ENCODE measurements at regions not wholly inside any gene's neighbourhood (a gene's known extent, or its start where the extent isn't known, plus 50 kb on each side); places are given as distances from the start of the nearest gene placed in this dataset.

DNA sequence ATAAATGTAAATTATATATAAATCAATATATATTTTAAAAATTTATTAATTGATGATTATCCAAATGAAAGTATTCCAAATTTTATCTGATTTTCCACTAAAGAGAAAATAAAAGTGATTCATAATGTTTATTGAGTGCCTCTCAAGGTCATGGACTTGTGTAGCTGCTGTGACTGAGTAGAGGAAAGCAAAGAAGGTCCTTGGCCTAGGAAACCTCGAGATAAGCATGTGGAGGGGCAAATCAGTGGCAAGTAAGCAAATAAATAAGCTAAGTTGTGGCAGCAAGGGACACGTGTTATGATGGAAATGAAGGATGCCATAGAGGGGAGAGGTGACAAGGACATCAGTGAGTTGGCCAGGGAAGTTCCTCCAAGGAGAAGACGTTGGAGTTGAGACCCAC, 866.1 kb upstream of the ID2 start:
- Histone ChIP-seq H3K27ac (no peak overlapping the region), H3K9me3 (replicated peaks in 1 of 11) (peaks cover 0 to 22% (median 4%) of the 10 kb centered on the region in 11 experiments; a peak in 5 of 22 replicates), H3K9ac (no peak overlapping the region), H3K36me3 (no peaks in the 10 kb centered on the region), H3K4me1 (no peaks in the 10 kb centered on the region), H3K4me2 (no peak overlapping the region), H4K20me1 (no peaks in the 10 kb centered on the region), H3K27me3 (no peaks in the 10 kb centered on the region), H3K4me3 (no peak overlapping the region)
- no peak for TF ChIP-seq Cebpa-rat (IDR thresholded peaks at IDR 0.05)

DNA sequence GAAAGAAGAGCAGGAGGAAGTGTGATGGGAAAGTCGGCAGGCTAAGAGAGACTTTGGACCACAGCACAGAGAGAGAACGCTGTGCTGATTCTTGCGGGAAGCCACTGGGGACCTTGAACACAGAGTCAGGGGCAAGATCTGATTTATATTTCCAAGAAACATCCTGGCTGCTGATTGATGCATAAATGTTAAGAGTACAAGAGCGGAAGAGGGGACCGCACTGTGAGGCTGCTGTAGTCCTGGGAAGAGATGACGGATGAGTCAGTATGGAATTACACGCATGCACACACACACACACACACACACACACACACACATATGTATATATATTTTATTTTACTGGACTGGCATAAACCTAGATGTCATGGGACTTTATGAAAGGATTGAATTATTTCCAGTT, 865.6 kb upstream of the ID2 start:
- Histone ChIP-seq H3K27me3 (no peaks in the 10 kb centered on the region), H3K4me2 (no peak overlapping the region), H3K4me1 (no peaks in the 10 kb centered on the region), H4K20me1 (no peaks in the 10 kb centered on the region), H3K9ac (no peak overlapping the region), H3K36me3 (no peaks in the 10 kb centered on the region), H3K9me3 (replicated peaks in 1 of 11) (peaks cover 0 to 22% (median 4%) of the 10 kb centered on the region in 11 experiments; a peak in 5 of 22 replicates), H3K27ac (no peak overlapping the region), H3K4me3 (no peak overlapping the region)
- TF ChIP-seq Cebpa-rat (IDR thresholded peaks at IDR 0.05): no peak

DNA sequence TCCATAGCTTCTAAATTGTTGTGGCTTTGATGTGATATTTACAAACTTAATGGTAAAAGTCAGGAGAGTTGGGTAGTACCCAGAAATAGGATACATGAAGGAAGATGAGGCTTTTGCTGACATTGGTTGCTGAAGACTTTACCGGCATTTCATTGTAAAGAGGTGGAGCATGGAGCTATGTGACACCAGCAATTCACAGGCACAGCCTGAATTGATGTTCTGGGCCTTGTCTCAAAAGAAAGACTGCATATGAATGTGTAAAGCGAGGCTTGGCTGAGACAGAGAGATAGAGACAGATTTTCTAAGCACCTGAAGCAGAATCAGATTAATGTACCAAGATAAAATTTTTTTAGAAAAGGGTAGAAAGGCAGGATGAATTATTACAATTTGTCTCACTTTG, 864.9 kb upstream of the ID2 start:
- no peak overlapping the region for H3K4me2 ChIP-seq
- peaks cover 0 to 22% (median 4%) of the 10 kb centered on the region in 11 experiments; a peak in 5 of 22 replicates for H3K9me3 ChIP-seq (replicated peaks in 1 of 11)
- H3K9ac ChIP-seq: no peak overlapping the region
- H4K20me1 ChIP-seq: no peaks in the 10 kb centered on the region
- H3K4me1 ChIP-seq: no peaks in the 10 kb centered on the region
- H3K4me3 ChIP-seq: no peak overlapping the region
- H3K36me3 ChIP-seq: no peaks in the 10 kb centered on the region
- H3K27me3 ChIP-seq: no peaks in the 10 kb centered on the region
- no peak overlapping the region for H3K27ac ChIP-seq
- no peak for TF ChIP-seq Cebpa-rat (IDR thresholded peaks at IDR 0.05)

DNA sequence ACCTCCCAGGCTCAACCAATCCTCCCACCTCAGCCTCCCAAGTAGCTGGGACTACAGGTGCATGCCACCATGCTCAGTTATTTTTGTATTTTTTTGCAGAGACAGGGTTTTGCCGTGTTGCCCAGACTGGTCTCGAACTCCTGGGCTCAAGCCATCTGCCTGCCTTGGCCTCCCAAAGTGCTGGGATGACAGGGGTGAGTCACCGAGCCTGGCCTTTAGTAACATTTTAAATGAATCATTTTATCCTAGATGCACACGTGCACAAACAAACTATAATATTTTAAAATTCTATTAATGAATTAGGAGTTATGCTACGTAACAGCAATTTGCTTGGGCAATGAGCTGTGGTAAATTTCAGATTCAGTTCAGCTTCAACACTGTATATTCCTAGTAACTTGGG, 862.5 kb upstream of the ID2 start:
- H4K20me1 ChIP-seq: no peaks in the 10 kb centered on the region
- no peak for TF ChIP-seq Cebpa-rat (IDR thresholded peaks at IDR 0.05)
- H3K4me2 ChIP-seq: no peak overlapping the region
- no peaks in the 10 kb centered on the region for H3K27me3 ChIP-seq
- no peak overlapping the region for H3K9ac ChIP-seq
- H3K4me1 ChIP-seq: no peaks in the 10 kb centered on the region
- no peak overlapping the region for H3K4me3 ChIP-seq
- H3K36me3 ChIP-seq: no peaks in the 10 kb centered on the region
- H3K27ac ChIP-seq: no peak overlapping the region
- H3K9me3 ChIP-seq (replicated peaks in 1 of 11): peaks cover 0 to 12% (median 4%) of the 10 kb centered on the region in 11 experiments; a peak in 5 of 22 replicates

DNA sequence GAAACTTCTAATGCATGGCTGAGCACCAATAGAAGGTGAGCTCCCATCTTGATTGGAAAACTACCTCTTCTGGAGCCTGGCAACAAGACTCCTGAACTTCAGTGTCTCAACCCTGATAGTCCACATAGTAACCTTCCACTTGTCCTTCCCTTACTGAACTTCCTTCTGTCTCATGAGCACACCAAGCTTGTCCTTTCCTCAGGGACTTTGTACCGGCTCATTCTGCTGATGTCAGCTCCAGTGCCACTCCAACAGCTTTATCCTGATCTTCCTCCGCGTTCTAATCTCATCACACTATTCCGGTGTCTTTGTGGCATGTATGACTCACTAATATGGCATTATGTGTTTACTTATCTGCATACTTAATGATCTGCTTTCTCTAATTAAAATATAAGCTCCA, 862.0 kb upstream of the ID2 start:
- TF ChIP-seq Cebpa-rat (IDR thresholded peaks at IDR 0.05): no peak
- Histone ChIP-seq H3K27me3 (no peaks in the 10 kb centered on the region), H3K36me3 (no peaks in the 10 kb centered on the region), H3K4me1 (no peaks in the 10 kb centered on the region), H3K9ac (no peak overlapping the region), H3K9me3 (replicated peaks in 1 of 11) (peaks cover 0 to 8% (median under 1%) of the 10 kb centered on the region in 11 experiments; a peak in 4 of 22 replicates), H3K27ac (no peak overlapping the region), H4K20me1 (no peaks in the 10 kb centered on the region), H3K4me3 (no peak overlapping the region), H3K4me2 (no peak overlapping the region)

DNA sequence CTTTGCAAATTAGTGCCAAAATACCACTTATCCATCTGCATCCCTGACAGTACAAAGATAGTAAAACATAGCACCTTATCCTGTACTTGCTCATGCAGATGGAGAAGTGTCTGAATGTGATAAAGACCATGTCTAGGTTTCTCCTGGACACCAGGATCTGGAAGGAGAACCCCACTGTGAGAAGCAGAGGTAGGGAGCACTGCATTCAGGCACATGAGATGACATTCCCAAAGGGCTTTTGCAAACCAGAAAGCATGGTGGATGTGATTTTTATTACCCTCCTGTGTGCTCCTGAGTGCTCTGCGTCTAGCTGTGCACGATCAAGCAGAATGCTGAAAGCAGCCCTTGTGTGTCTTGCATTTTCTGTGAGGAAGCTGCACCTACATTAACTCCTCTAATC, 857.6 kb upstream of the ID2 start:
- Histone ChIP-seq H3K27me3 (no peaks in the 10 kb centered on the region), H4K20me1 (no peaks in the 10 kb centered on the region), H3K4me2 (no peak overlapping the region), H3K9me3 (replicated peaks in 1 of 11) (no peaks in the 10 kb centered on the region), H3K4me3 (no peak overlapping the region), H3K9ac (no peak overlapping the region), H3K27ac (no peak overlapping the region), H3K36me3 (no peaks in the 10 kb centered on the region), H3K4me1 (no peaks in the 10 kb centered on the region)
- no peak for TF ChIP-seq Cebpa-rat (IDR thresholded peaks at IDR 0.05)

DNA sequence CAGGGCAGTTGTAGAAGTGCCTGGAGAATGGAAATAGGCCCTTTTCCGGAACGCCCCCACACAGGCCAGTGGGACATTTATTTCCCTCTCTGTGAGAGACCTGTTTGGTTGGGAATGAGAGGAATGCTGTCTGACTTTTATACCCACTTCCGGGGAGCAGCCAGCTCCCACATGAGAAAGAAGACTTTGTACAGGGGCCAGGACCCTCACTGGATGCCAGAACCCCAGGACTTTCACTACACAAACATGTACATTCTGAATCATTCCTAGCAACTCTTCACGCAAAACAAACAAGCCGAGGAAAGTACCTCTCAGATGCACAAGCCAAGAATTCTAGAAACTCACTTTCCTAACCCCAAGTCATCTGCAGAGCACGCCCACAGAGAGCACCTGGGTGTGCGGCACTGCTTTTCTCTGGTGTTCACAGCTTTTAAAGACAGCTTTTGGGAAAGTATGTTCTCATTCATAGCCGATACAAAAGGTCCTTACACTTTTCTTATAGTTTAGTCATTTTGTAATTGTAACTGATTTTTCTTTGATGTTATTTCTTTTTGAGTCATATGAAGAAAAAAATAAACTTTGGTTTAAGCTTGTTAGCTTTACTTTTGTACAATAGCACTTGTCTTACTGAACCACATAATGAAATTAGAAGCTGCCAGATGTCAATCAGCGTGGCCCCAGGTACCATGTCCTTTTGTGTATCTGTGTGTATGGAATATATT, 856.1 kb upstream of the ID2 start:
- Histone ChIP-seq H3K9me3 (replicated peaks in 1 of 11) (no peaks in the 10 kb centered on the region), H3K36me3 (no peaks in the 10 kb centered on the region), H3K4me3 (no peak overlapping the region), H3K4me1 (no peaks in the 10 kb centered on the region), H3K4me2 (no peak overlapping the region), H3K27ac (no peak overlapping the region), H3K27me3 (no peaks in the 10 kb centered on the region), H3K9ac (no peak overlapping the region), H4K20me1 (no peaks in the 10 kb centered on the region)
- TF ChIP-seq Cebpa-rat (IDR thresholded peaks at IDR 0.05): no peak

DNA sequence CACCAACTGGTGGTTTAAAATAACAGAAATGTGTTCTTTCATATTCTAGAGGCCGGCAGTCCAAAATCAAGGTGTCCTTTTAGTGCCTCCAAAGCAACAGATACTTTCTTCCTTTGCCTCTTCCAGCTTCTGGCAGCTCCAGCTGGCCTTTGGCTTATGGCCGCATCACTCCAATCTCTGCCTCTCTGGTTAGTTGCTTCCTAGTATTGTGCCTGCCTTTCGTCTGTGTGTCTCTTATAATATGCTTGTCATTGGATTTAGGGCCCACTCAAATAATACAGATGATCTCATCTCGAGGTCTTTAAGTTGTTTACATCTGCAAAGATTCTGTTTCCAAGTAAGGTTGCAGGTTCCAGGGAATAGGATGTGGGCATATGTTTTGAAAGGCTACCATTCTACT, 855.2 kb upstream of the ID2 start:
- H3K27me3 ChIP-seq: no peaks in the 10 kb centered on the region
- TF ChIP-seq Cebpa-rat (IDR thresholded peaks at IDR 0.05): no peak
- H4K20me1 ChIP-seq: no peaks in the 10 kb centered on the region
- no peaks in the 10 kb centered on the region for H3K9me3 ChIP-seq (replicated peaks in 1 of 11)
- H3K4me2 ChIP-seq: no peak overlapping the region
- H3K4me1 ChIP-seq: no peaks in the 10 kb centered on the region
- H3K4me3 ChIP-seq: no peak overlapping the region
- no peaks in the 10 kb centered on the region for H3K36me3 ChIP-seq
- no peak overlapping the region for H3K9ac ChIP-seq
- H3K27ac ChIP-seq: no peak overlapping the region

DNA sequence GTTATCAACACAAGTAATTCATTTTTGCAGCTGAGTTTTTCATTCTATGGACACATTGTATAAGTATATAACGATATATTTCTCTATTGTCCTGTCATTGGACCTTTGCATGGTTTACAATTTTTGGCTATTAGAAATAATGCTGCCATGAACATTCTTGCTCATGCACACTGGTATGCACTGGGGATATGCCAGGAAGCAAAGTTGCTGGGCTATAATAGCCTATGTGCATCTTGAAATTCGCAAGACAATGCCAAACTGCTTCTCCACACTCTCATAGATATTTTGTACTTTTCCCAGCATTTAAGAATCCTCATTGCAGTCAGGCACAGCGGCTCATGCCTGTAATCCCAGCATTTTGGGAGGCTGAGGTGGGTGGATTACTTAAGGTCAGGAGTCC, 852.6 kb upstream of the ID2 start:
- no peaks in the 10 kb centered on the region for H3K36me3 ChIP-seq
- no peak overlapping the region for H3K9ac ChIP-seq
- H3K4me1 ChIP-seq: peaks cover 0 to 9% (median 5%) of the 10 kb centered on the region in 10 experiments; a peak in 8 of 20 replicates
- no peak for TF ChIP-seq Cebpa-rat (IDR thresholded peaks at IDR 0.05)
- H4K20me1 ChIP-seq: no peaks in the 10 kb centered on the region
- 0 out of 22 replicates have a peak, but pooled peaks cover 0 to 2% (median 0%) of the 10 kb centered on the region in 11 experiments for H3K9me3 ChIP-seq (replicated peaks in 1 of 11)
- no peak overlapping the region for H3K4me3 ChIP-seq
- H3K4me2 ChIP-seq: no peak overlapping the region
- no peak overlapping the region for H3K27ac ChIP-seq
- H3K27me3 ChIP-seq: no peaks in the 10 kb centered on the region

DNA sequence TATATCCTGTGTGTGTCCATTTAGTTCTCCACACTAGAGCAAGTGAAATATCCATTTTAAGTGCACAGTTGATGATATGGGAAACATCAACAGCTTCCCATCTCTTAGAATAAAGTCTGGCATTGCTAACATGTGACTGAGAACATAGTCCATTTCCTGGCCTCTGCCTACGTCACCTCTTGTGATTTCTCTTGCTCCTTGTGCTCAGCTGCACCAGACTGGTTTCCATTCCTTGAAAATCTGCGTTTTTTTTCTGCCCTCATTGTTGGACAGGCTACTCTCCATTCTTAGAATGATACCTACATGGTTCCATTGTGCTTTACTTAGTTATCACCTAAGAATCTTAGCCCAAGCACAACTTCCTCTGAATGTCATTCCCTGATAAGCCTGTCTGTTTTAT, 851.2 kb upstream of the ID2 start:
- Histone ChIP-seq H3K4me3 (no peak overlapping the region), H4K20me1 (no peaks in the 10 kb centered on the region), H3K4me1 (peaks cover 5 to 22% (median 16%) of the 10 kb centered on the region in 10 experiments), H3K9ac (no peak overlapping the region), H3K4me2 (no peak overlapping the region), H3K27me3 (no peaks in the 10 kb centered on the region), H3K27ac (no peak overlapping the region), H3K36me3 (no peaks in the 10 kb centered on the region), H3K9me3 (replicated peaks in 1 of 11) (0 out of 22 replicates have a peak, but pooled peaks cover 0 to 7% (median 0%) of the 10 kb centered on the region in 11 experiments)
- no peak for TF ChIP-seq Cebpa-rat (IDR thresholded peaks at IDR 0.05)

All from BLaER1 treated with 17β-estradiol and CSF1 and Interleukin-3, amounts not matched to agents 10 nM and 100 nM (cell line).